Thoracic aorta (tissue), 2 donors: ENCODE measurements at regions not wholly inside any gene's neighbourhood (a gene's known extent, or its start where the extent isn't known, plus 50 kb on each side); places are given as distances from the start of the nearest gene placed in this dataset.

Experiments used
- ATAC-seq: fragments of 150-250 bp; one replicate; pipeline ENCODE4 v1.8.0; 2017; ENCODE audit warnings: low read depth; ENCODE audit not compliant: insufficient number of reproducible peaks, low FRiP score
- DNase-seq: peaks from one replicate; pipeline ENCODE4 v3.0.0-alpha.2; 2020; ENCODE audit warnings: low spot score
- H3K27ac ChIP-seq, 2 donors: fragments of 200-600 bp; sonication (generic); 1 replicate in 1 of 2; 2 replicates in 1 of 2; pipeline ENCODE4 v1.5.1; 2016; ENCODE audit warnings: mild to moderate bottlenecking in 2 of 2, moderate library complexity in 2 of 2
- H3K27me3 ChIP-seq: fragments of 200-600 bp; sonication (generic); replicated peaks from 2 replicates; pipeline ENCODE4 v1.6.0; 2016; ENCODE audit warnings: mild to moderate bottlenecking; ENCODE audit not compliant: insufficient read depth
- H3K36me3 ChIP-seq: fragments of 200-600 bp; sonication (generic); one replicate; pipeline ENCODE4 v1.5.1; 2016
- H3K4me1 ChIP-seq, 2 donors: fragments of 200-600 bp; sonication (generic); 1 replicate in 1 of 2; 2 replicates in 1 of 2; pipeline versions ENCODE4 v1.5.1 to v1.6.0; 2016; ENCODE audit warnings: low read depth in 2 of 2, mild to moderate bottlenecking in 1 of 2; ENCODE audit not compliant: control insufficient read depth in 1 of 2
- H3K4me3 ChIP-seq: fragments of 200-600 bp; sonication (generic); 2 replicates; pipeline ENCODE4 v1.5.1; 2016; ENCODE audit warnings: mild to moderate bottlenecking
- H3K9me3 ChIP-seq: fragments of 200-600 bp; sonication (generic); 2 replicates; pipeline ENCODE4 v1.5.1; 2016
- TF ChIP-seq, protein P1 (sequence below): fragments of 200-600 bp; sonication (generic); IDR thresholded peaks from one replicate; pipeline ENCODE4 v1.5.1; 2019; ENCODE audit warnings: antibody characterized with exemption

DNA sequence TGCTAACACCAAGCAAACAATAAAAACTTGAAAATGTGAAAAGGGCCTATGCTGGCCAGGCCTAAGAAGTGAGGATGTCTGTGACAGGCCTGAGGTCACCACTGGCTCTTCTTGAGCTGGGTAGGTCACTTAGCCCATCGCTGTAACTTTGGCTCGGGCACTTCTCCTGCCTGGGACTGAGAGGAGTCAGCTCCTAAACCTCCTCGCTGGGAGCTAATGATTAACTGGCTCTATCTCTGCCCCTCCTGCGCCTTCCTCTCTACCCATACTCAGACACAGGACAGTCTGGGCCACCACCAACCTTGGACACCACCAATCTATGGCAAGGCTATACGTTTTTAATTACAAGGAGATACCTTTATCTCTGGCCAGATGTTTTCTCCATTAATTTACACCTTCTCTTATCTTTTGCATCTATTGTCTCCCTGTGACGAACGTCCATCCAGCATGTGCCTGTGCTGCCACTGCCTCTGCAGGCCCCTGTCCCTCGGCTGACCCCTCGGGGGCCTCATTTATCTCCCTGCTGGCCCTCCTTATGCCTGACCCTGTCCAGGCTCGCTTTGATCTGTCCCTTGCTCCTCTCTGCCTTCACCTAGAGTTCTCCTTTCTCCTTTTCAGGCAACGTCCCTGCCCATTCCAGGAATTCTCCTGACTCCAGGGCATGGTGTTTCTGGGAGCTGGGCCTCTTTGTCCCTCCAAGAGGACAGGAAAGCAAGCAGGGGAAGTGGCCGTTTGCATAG lies 149.1 kb upstream of the GATA6 start:
- Histone ChIP-seq H3K4me3 (no peak overlapping the region), H3K27ac (no peak overlapping the region), H3K9me3 (no peaks in the 10 kb centered on the region), H3K27me3 (no peaks in the 10 kb centered on the region), H3K36me3 (no peaks in the 10 kb centered on the region), H3K4me1 (no peaks in the 10 kb centered on the region)
- no peak for ATAC-seq
- DNase-seq: no peak
- TF ChIP-seq, protein P1, sequence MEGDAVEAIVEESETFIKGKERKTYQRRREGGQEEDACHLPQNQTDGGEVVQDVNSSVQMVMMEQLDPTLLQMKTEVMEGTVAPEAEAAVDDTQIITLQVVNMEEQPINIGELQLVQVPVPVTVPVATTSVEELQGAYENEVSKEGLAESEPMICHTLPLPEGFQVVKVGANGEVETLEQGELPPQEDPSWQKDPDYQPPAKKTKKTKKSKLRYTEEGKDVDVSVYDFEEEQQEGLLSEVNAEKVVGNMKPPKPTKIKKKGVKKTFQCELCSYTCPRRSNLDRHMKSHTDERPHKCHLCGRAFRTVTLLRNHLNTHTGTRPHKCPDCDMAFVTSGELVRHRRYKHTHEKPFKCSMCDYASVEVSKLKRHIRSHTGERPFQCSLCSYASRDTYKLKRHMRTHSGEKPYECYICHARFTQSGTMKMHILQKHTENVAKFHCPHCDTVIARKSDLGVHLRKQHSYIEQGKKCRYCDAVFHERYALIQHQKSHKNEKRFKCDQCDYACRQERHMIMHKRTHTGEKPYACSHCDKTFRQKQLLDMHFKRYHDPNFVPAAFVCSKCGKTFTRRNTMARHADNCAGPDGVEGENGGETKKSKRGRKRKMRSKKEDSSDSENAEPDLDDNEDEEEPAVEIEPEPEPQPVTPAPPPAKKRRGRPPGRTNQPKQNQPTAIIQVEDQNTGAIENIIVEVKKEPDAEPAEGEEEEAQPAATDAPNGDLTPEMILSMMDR: no peak

DNA sequence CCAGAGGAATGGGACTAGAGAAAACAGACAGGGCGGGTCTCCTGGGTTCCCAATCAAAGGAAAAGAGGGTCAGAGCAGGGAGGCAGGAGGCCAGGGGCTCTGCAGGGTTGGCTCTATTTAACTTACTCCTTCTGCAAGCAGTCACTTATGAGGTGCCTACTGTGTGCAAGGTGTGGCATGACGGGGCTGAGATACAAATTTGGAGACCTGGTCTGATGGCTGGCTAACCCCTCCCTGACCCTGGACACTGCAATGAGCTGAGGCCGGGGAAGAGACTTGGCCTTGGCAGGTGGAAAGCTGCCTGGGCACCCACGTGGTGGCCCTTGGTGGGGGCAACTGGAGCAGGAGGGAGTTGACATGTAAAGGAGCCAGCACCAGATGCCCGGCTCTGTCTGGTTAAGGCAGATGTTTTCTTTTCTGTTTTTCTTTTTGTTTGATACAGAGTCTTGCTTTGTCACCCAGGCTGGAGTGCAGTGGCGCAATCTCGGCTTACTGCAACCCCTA lies 148.5 kb upstream of the GATA6 start:
- DNase-seq (no peak), ATAC-seq (no peak)
- no peaks in the 10 kb centered on the region for H3K4me1 ChIP-seq
- TF ChIP-seq, protein P1: no peak
- H3K4me3 ChIP-seq: no peak overlapping the region
- H3K27me3 ChIP-seq: no peaks in the 10 kb centered on the region
- H3K36me3 ChIP-seq: no peaks in the 10 kb centered on the region
- no peak overlapping the region for H3K27ac ChIP-seq
- no peaks in the 10 kb centered on the region for H3K9me3 ChIP-seq

DNA sequence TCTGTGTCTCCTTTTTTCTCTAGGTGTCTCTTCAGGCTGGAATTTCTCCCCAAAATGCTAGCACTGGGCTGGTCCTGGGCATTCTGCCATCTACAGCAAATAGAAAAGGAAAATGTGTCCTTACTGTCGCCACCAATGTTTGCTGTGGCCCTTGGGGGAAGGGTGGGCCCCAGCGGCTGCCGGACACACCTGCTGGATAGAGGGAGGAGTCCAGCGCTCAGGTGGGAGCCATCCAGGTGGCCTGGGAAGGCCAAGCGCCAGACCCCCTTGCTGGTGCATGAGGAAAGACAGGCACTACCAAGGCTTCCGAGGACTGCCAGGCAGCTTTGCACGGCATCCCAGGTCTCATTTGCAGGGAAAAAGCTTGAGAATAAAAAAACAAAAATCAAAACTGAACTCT lies 147.7 kb upstream of the GATA6 start:
- H3K27me3 ChIP-seq: no peaks in the 10 kb centered on the region
- no peaks in the 10 kb centered on the region for H3K9me3 ChIP-seq
- no peak overlapping the region for H3K27ac ChIP-seq
- H3K4me1 ChIP-seq: no peaks in the 10 kb centered on the region
- ATAC-seq (no peak), DNase-seq (no peak)
- H3K36me3 ChIP-seq: no peaks in the 10 kb centered on the region
- TF ChIP-seq, protein P1: no peak
- H3K4me3 ChIP-seq: no peak overlapping the region

DNA sequence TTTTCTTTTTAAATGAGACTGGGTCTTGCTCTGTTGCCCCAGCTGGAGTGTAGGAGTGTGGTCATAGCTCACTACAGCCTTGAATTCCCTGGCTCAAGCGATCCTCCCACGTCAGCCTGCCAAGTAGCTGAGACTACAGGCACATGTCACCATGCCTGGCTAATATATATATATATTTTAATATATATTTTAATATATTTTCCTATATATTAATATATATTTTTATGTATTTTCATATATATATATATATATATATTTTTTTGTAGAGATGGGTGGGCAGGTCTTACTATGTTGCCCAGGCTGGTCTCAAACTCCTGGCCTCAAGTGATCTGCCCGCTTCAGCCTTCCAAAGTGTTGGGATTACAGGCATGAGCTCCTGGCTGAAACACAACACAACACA lies 144.5 kb upstream of the GATA6 start:
- Histone ChIP-seq H3K36me3 (no peaks in the 10 kb centered on the region), H3K27me3 (no peaks in the 10 kb centered on the region), H3K4me1 (no peaks in the 10 kb centered on the region), H3K9me3 (no peaks in the 10 kb centered on the region), H3K27ac (no peak overlapping the region), H3K4me3 (no peak overlapping the region)
- no peak for DNase-seq
- ATAC-seq: no peak
- TF ChIP-seq, protein P1: no peak

DNA sequence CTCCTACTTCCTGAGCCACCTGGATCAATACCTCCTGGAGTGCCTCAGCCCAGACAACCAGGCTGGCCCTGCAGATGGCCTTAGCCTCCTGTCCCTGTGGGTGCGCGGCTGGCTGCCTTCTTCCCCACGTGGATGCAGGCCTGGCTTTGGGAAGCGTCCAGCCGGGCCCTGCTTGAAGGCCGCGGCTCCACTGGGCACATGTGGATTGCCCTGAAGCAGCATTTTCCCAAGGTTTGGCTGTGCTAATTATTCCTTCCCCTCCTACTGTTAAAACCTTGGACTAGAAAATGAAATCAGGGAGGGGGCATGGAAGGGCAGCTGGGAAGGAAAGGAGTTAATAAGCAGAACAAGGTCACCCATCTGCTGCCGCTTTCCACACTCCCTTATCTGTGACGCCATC lies 143.0 kb upstream of the GATA6 start:
- Histone ChIP-seq H3K27ac (no peak overlapping the region), H3K4me1 (no peaks in the 10 kb centered on the region), H3K27me3 (no peaks in the 10 kb centered on the region), H3K4me3 (no peak overlapping the region), H3K9me3 (no peaks in the 10 kb centered on the region), H3K36me3 (no peaks in the 10 kb centered on the region)
- TF ChIP-seq, protein P1: no peak
- ATAC-seq (no peak), DNase-seq (no peak)
